ENCODE measurements at regions not wholly inside any gene's neighbourhood (a gene's known extent, or its start where the extent isn't known, plus 50 kb on each side); places are given as distances from the start of the nearest gene placed in this dataset.

DNA sequence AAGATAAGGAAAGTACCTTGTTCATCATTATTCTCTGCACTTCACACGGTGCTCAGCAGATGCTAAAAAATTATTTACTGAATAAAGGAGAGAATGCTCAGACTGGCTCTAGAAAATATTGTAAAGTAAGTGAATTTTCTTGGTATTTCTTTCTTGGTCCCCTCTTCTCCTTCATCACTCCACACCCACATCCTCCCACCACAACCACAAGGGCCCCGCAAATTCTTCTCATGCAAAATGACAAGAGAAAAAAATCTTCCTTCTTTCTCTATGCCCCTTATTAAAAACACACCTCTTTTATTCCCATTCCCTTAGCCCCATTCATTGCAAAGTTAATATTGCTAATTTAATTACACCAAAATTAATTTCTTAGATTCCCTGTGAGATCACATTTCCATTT, 74.2 kb upstream of the NEDD4L start:
- TF ChIP-seq ZFX (IDR thresholded peaks at IDR 0.05): no peak
- TF ChIP-seq, protein P1, sequence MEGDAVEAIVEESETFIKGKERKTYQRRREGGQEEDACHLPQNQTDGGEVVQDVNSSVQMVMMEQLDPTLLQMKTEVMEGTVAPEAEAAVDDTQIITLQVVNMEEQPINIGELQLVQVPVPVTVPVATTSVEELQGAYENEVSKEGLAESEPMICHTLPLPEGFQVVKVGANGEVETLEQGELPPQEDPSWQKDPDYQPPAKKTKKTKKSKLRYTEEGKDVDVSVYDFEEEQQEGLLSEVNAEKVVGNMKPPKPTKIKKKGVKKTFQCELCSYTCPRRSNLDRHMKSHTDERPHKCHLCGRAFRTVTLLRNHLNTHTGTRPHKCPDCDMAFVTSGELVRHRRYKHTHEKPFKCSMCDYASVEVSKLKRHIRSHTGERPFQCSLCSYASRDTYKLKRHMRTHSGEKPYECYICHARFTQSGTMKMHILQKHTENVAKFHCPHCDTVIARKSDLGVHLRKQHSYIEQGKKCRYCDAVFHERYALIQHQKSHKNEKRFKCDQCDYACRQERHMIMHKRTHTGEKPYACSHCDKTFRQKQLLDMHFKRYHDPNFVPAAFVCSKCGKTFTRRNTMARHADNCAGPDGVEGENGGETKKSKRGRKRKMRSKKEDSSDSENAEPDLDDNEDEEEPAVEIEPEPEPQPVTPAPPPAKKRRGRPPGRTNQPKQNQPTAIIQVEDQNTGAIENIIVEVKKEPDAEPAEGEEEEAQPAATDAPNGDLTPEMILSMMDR (conservative IDR thresholded peaks at IDR 0.05): no peak
- H3K27ac ChIP-seq: no peak overlapping the region

DNA sequence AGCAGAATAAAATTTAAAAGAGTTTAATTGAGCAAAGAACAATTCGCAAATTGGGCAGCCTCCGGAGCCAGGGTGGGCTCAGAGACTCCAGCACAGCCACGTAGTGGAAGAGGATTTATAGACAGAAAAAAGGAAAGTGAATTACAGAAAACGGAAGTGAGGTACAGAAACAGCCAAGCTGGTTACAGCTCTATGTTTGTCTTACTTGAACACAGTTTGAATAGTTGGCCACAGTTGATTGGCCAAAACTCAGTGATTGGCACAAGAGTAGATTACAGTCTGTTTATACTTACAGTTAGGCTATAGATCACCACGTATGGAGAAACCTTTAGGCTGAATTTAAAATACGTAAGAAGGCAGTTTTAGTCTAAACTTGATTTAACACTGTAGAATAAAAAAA, 78.8 kb upstream of the NEDD4L start:
- H3K27ac ChIP-seq: no peak overlapping the region
- TF ChIP-seq, protein P1 (conservative IDR thresholded peaks at IDR 0.05): no peak
- no peak for TF ChIP-seq ZFX (IDR thresholded peaks at IDR 0.05)

DNA sequence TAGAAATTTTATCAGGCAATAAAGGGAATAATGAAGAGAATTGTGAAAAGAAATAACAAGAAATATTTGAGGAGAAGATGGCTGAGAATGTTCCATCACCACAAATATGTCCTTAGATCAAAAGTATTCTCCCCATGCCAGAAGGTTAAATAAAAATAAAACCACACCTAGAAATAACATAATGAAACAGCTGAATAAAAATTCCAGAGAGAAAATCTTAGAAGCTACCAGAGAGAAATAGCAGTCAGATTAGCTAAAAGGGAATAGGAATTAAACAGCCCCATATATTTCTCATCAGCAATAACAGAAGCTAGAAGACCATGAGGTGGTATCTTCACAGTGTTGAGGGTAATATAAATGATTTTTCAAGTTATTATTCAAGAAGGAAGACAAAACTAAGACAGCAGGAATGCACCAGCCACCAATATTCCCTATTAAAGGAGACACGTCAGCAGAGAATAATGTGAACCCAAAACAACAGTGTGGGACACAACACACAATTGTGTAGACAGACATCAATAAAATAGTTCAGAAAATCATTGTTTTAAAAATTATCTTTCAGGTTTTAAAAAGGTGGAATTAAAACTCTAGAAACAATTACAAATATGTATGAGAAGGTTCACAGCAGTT, 82.0 kb upstream of the NEDD4L start:
- TF ChIP-seq, protein P1 (conservative IDR thresholded peaks at IDR 0.05): no peak
- no peak for TF ChIP-seq ZFX (IDR thresholded peaks at IDR 0.05)
- no peak overlapping the region for H3K27ac ChIP-seq

DNA sequence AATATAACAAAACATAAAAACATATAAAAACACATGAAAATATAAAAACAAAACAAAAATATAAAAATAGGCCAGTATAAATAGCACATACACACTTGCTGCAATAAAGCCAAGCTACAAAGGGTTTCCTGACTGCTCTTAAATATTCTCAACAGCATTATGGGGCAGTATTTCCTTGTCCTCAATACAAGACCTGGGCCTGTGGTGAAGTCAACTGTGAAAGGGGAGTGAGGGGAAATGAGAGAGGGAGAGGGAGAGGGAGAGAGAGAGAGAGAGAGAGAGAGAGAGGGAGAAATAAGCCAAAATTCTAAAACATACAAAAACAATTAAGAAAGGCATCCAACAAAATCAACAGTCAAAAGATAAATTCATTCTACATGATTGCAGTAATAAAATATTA, 82.6 kb upstream of the NEDD4L start:
- TF ChIP-seq, protein P1 (conservative IDR thresholded peaks at IDR 0.05): no peak
- no peak for TF ChIP-seq ZFX (IDR thresholded peaks at IDR 0.05)
- H3K27ac ChIP-seq: no peak overlapping the region

DNA sequence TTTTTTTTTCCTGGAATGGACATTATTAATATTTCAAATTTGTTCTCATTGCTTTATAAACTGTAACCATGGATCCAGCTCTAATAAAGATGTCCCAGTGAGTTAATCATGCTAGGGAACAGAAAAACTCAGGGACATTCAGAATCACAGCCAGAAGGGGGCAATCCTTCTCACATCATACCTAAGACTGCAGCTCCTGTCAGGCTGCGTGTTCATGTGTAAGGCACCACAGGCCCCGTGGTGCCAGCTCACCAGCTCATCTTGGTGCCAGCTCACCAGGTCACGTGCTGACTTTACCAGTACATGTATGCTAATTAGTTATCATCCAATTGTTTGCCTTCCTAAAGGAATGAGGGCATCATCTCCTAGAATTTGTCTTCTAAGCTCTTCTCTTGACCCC, 84.7 kb upstream of the NEDD4L start:
- TF ChIP-seq ZFX (IDR thresholded peaks at IDR 0.05): no peak
- TF ChIP-seq, protein P1 (conservative IDR thresholded peaks at IDR 0.05): peak; percentile 57
- no peak overlapping the region for H3K27ac ChIP-seq

DNA sequence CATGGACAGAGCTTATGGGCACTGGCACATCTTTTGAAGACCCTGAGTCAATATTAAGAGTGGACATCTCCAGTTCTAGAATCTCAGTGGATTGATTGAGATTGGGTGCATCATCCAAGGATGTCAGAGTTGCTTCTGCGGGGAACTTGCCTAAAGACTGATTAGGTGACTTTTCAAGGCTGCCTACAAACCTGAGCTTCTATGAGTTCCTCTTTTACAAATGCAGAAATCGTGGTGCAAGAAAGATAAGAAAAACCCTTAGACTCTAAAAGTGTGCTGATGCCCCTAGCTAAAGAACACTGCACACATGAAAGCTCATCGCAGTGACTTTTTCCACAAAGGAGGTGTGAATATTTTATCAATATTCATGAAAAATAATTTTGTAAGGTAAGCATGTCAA, 86.8 kb upstream of the NEDD4L start:
- H3K27ac ChIP-seq: peak overlapping the region; percentile 45
- no peak for TF ChIP-seq ZFX (IDR thresholded peaks at IDR 0.05)
- TF ChIP-seq, protein P1 (conservative IDR thresholded peaks at IDR 0.05): no peak

DNA sequence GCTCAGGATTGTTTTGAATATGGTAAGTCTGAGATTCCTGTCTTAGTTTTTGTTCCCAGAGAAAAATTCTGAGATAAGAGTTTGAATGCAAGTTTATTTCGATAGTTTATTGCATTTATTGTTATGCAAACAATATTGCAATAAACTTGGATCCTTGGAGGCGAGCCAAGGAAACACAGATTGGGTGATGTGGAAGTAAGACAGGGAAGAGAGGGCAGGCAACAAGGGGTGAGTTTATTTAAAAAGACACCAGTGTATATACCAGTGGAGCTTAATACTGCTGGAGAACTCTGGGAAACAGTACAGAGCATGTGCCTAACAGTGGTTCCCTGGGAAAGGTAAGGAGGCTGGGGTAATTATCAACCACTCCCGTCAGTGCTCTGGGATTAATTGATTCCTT, 87.5 kb upstream of the NEDD4L start:
- peak overlapping the region; percentile 45 for H3K27ac ChIP-seq
- TF ChIP-seq ZFX (IDR thresholded peaks at IDR 0.05): no peak
- TF ChIP-seq, protein P1 (conservative IDR thresholded peaks at IDR 0.05): no peak

All from C4-2B (cell line).